GM13977 (cell line): ENCODE measurements at regions not wholly inside any gene's neighbourhood (a gene's known extent, or its start where the extent isn't known, plus 50 kb on each side); places are given as distances from the start of the nearest gene placed in this dataset.

Experiments
- DNase-seq: peaks from one replicate; pipeline ENCODE4 v3.0.0; 2012; ENCODE audit warnings: low spot score
- in situ Hi-C: fragments of 300-500 bp; cut with MboI; formaldehyde crosslinking; loops from one replicate; pipeline ENCODE4 v1.12.0; 2022; ENCODE audit warnings: low sequenced_read_pairs, low pct_unique_long_range_greater_than_20kb, mixed read lengths, inconsistent platforms; ENCODE audit not compliant: unreplicated experiment
- TF ChIP-seq, protein P1 (sequence below): IDR thresholded peaks from 2 replicates; pipeline ENCODE4 v1.5.1; 2012; ENCODE audit warnings: mild to moderate bottlenecking, control low read depth; ENCODE audit not compliant: insufficient read depth; ENCODE audit errors: extremely low read depth, missing control alignments

DNA sequence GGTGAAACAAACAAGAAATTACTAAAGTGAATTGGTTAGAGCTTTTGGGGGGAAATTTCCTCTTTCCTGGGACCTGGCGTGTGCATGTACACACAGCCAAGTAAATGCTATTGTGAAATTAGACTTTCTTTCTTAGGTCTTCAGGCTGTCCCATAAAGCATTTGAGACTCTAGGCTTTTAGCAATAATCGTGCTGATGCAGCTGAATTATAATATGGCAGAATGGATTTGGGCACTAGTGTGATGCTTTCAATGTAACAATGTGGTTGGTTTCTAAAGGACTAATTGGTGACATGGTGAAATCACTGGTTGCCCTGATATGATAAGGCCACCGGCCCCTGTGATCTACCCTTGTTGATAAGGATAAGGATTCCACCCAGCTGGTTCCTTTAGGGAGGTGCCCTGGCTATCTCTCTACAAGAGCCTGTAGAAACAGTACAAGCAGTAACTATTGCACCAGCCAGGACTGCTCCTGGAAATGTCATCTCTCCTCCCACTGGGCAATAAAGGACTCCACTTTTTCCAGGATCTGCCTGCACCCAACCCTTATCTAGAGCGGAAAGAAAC is 164.1 kb downstream of the TFAP2A start:
- in situ Hi-C loops, result no loop called here
- no peak for DNase-seq
- TF ChIP-seq, protein P1, sequence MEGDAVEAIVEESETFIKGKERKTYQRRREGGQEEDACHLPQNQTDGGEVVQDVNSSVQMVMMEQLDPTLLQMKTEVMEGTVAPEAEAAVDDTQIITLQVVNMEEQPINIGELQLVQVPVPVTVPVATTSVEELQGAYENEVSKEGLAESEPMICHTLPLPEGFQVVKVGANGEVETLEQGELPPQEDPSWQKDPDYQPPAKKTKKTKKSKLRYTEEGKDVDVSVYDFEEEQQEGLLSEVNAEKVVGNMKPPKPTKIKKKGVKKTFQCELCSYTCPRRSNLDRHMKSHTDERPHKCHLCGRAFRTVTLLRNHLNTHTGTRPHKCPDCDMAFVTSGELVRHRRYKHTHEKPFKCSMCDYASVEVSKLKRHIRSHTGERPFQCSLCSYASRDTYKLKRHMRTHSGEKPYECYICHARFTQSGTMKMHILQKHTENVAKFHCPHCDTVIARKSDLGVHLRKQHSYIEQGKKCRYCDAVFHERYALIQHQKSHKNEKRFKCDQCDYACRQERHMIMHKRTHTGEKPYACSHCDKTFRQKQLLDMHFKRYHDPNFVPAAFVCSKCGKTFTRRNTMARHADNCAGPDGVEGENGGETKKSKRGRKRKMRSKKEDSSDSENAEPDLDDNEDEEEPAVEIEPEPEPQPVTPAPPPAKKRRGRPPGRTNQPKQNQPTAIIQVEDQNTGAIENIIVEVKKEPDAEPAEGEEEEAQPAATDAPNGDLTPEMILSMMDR, result no peak

DNA sequence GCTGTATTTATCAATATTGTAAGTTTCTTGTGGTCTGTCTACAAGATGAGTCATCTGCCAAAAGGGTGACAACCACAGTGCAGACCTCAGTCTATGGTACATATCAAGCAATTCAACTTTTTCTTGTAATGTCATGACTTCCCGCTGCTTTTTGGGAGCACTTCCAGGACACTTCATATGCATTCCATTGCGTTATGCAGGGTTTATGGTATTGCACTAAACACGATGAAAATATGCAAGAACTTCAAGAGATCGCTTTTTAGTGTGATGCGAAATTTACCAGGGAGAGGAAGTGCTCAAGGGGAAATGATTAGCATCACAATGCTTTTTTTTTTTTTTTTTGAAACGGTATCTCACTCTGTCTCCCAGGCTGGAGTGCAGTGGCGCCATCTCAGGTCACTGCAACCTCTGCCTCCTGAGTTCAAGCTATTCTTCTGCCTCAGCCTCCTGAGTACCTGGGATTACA is 166.5 kb downstream of the TFAP2A start:
- TF ChIP-seq, protein P1, result no peak
- no peak for DNase-seq
- in situ Hi-C loops, result no loop called here

DNA sequence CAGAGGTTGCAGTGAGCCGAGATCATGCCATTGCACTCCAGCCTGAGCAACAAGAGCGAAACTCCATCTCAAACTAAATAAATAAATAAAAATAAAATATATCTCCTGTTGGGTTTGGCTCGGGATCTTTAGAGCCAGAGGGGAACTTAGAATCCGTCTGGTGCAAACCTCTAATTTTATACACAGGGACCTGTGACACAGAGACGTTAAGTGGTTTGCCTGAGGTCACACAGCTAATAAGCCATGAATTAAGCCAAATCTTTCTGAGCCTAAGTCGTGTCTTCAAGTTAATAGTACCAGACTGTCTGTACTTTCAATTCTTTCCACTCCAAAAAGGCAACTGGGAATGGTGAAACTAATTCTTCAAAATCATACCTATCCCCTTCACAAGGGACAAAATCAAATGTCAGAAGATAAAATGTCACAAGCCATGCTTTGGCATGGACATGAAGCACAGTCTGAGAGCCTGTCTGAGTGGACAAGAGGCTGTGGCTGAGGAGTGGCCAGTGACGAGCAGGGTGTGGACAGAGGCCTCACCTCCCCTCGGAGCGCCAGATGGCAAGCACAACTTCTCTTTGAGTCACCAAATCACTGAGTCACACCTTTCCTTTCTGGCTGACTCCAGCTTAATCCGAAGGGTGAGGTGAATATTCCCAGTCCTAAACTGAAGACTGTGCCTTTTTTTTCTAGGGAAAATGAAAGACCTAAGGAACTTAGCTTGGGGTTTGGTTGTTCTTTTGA is 177.4 kb downstream of the TFAP2A start:
- in situ Hi-C loops, result no loop called here
- TF ChIP-seq, protein P1, result no peak
- DNase-seq, result no peak

DNA sequence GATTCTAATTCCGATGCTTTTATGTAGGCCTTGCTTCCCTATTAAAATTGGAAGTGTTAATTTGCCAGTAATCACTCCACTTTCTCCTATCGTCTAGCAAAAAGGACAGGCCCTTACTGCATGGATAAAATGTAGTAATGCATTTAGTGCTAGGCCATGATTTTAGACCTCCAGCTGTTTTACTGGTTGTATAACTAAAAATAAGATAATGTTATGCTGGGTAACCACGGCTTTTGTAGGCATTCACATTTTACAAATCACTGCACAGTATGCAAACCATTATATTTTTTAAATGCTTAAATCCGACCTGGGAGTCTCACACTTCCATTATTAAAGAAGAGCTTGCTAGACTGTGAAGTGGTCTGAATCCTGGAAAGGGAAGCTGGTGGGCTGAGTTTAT is 179.5 kb downstream of the TFAP2A start:
- in situ Hi-C loops, result no loop called here
- TF ChIP-seq, protein P1, result no peak
- no peak for DNase-seq

DNA sequence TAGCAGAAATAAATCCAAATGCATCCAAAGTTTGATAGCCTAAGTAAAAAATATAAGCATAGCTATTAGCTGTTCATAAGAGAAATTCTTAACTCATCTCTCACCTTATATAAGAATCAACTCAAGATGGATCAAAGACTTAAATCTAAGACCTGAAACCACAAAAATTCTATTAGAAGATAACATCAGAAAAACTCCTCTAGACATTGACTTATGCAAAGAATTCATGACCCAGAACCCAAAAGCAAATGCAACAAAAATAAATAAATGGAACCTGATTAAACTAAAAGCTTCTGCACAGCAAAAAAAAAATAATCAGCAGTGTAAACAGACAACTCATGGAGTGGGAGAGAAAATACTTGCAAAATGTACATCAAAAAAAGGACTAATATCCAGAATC is 184.3 kb downstream of the TFAP2A start:
- DNase-seq, result no peak
- in situ Hi-C loops, result no loop called here
- TF ChIP-seq, protein P1, result no peak

DNA sequence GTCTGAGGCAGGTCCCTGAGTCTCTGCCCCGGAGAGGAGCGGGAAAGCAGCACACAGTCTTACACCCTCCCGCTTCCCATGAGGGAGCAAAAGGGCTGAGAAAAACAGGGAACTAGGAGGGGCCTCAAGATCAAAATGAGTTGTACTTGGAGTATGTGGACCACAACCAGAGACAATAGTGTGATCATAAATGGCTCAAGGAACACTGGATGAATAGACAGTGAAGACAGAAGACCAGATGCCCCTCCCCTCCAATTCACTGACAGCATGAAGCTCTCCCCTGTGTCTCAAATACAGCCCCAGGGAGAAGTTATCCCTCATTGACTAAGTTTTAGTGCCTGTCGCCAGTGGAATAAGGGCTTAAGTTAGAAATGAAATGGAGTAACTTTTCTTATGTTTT is 191.0 kb downstream of the TFAP2A start:
- no peak for DNase-seq

More for the DNA sequence above, 191.0 kb downstream of the TFAP2A start:
- in situ Hi-C loops, result no loop called here
- TF ChIP-seq, protein P1, result no peak
